ENCODE measurements at regions not wholly inside any gene's neighbourhood (a gene's known extent, or its start where the extent isn't known, plus 50 kb on each side); places are given as distances from the start of the nearest gene placed in this dataset.

DNA sequence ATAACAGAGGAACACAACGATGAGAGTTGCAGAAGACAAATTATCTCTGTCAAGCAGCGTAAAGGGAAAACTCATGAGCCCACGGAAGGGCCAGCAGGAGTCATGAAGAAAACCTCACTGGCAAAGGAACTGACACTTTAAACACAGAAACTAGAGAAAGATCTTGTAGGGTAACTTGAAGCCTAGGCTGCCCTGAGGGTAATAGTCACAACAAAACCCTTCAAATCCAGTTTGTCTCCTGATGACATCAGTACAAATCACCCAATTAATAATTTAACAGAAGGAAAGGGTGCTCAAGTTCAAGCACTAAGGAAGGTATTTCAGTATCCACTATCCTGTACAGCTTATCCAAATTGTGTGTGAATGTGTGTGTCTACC is 549.1 kb downstream of the MTRR start:
- no peak overlapping the region for H2AFZ ChIP-seq (ENCODE audit: control insufficient read depth, low read depth, low read length)
- H3K9me3 ChIP-seq (replicated peaks; ENCODE audit: control insufficient read depth, insufficient read depth, low read length), result no peaks in the 10 kb centered on the region
- no peaks in the 10 kb centered on the region for H3K79me2 ChIP-seq (ENCODE audit: control insufficient read depth, insufficient read depth, low read length)
- SMC1A ChIA-PET (ENCODE audit: uncharacterized antibody, unreplicated experiment), result no interaction called here
- DNase-seq (ENCODE audit: low read depth, low spot score), result no peak
- H3K4me2 ChIP-seq (ENCODE audit: control insufficient read depth, insufficient read depth), result no peak overlapping the region
- no peaks in the 10 kb centered on the region for H4K20me1 ChIP-seq (ENCODE audit: control insufficient read depth, insufficient read depth)
- TF ChIP-seq SMAD1 (IDR thresholded peaks at IDR 0.05; ENCODE audit: low read depth, partially characterized antibody), result no peak
- TF ChIP-seq MLLT1 (IDR thresholded peaks at IDR 0.05), result no peak
- TF ChIP-seq ZSCAN29 (IDR thresholded peaks at IDR 0.05), result no peak
- no peaks in the 10 kb centered on the region for H3K4me1 ChIP-seq (ENCODE audit: control insufficient read depth, insufficient read depth, low read length)
- no peaks in the 10 kb centered on the region for H3K36me3 ChIP-seq (ENCODE audit: control insufficient read depth in 2 of 2, insufficient read depth in 2 of 2, low read length in 1 of 2)
- WGBS (ENCODE audit: insufficient coverage, insufficient replicate concordance, low lambda C conversion rate, missing lambda C conversion rate), result 17% methylated on average over 3 of the region's 3 CpGs
- ATAC-seq, result no peak
- POLR2A ChIA-PET, result no interaction called here
- BruUV-seq (replicated peaks), result no TSS peak
- H3K4me3 ChIP-seq, result no peak overlapping the region
- no peaks in the 10 kb centered on the region for H3K27me3 ChIP-seq (replicated peaks in 1 of 2; ENCODE audit: control insufficient read depth in 2 of 2, insufficient read depth in 2 of 2, low read length in 1 of 2)
- RAD21 ChIA-PET (ENCODE audit: unreplicated experiment), result no interaction called here
- in situ Hi-C loops (cut with MboI) (no loop called here), intact Hi-C loops (cut with micrococcal nuclease; ENCODE audit: unreplicated experiment) (no loop called here)
- FAIRE-seq, result no peak
- CTCF ChIA-PET, result interaction anchor here (1.6 kb wide), 1 partner anchor 11 kb away, joined by 3 read pairs; no protein-coding TSS in a partner anchor
- no peak overlapping the region for H3K27ac ChIP-seq (ENCODE audit: control insufficient read depth, insufficient read depth)
- H3K9ac ChIP-seq (ENCODE audit: control insufficient read depth, insufficient read depth, low read length), result no peak overlapping the region

DNA sequence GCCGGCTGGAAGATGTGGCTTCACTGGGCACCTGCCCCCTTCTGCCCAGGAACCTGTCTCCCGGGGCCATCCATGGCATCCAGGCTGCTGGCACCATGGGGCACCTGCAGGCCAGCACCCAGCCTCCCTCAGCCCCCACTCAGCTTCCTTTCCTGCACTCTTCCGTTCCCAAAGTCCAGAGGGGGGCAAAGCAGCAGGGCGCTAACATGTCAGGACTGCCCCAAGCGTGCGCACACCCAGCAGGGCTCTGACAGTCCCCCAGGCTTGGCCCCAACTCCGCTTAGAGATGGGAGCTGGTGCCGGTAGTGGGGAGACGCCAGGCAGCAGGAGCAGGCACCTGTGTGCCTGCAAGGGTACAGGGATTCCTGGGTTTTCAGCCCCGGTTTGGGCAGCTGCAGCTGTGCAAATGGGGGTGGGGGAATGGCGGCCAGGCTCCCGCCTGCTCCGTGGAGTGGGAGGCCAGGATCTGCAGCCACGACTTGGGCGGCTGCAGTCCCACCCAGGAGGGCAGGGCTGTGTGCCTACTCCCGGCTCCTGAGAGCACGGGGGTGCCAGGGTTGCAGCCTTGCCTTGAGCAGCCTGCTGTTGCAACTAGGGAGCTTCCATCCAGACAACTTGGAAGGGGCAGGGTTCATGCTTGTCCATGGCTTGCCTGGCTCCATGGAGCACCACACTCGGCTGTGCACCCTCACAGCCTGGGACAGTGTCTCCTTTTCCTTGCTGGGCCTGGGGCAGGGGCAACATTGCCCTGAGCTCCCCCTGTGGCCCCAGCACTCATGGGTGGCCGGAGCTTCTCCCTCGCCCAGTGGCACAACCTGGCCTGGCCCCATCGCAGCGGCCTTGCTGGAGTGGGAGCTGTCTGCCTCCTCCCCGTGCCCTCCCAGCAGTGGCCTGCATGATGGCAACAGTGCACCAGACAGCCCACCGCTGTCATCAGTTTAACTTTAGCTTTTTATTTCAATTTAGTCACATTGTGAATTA is 561.1 kb downstream of the MTRR start:
- Histone ChIP-seq H3K4me3 (no peak overlapping the region), H3K79me2 (ENCODE audit: control insufficient read depth, insufficient read depth, low read length) (no peaks in the 10 kb centered on the region), H4K20me1 (ENCODE audit: control insufficient read depth, insufficient read depth) (no peaks in the 10 kb centered on the region), H3K27me3 (replicated peaks in 1 of 2; ENCODE audit: control insufficient read depth in 2 of 2, insufficient read depth in 2 of 2, low read length in 1 of 2) (no peaks in the 10 kb centered on the region), H2AFZ (ENCODE audit: control insufficient read depth, low read depth, low read length) (no peak overlapping the region), H3K9ac (ENCODE audit: control insufficient read depth, insufficient read depth, low read length) (no peak overlapping the region), H3K4me1 (ENCODE audit: control insufficient read depth, insufficient read depth, low read length) (no peaks in the 10 kb centered on the region), H3K9me3 (replicated peaks; ENCODE audit: control insufficient read depth, insufficient read depth, low read length) (no peaks in the 10 kb centered on the region), H3K4me2 (ENCODE audit: control insufficient read depth, insufficient read depth) (no peak overlapping the region), H3K36me3 (ENCODE audit: control insufficient read depth in 2 of 2, insufficient read depth in 2 of 2, low read length in 1 of 2) (no peaks in the 10 kb centered on the region), H3K27ac (ENCODE audit: control insufficient read depth, insufficient read depth) (no peak overlapping the region)
- SMC1A ChIA-PET (ENCODE audit: uncharacterized antibody, unreplicated experiment), result interaction anchor here (0.5 kb wide), 1 partner anchor 327 kb away, joined by 3 read pairs; no protein-coding TSS in a partner anchor
- WGBS (ENCODE audit: insufficient coverage, insufficient replicate concordance, low lambda C conversion rate, missing lambda C conversion rate), result 44% methylated on average over 24 of the region's 24 CpGs
- BruUV-seq (replicated peaks), result no TSS peak
- RAD21 ChIA-PET (ENCODE audit: unreplicated experiment), result no interaction called here
- intact Hi-C loops (cut with micrococcal nuclease; ENCODE audit: unreplicated experiment) (no loop called here), in situ Hi-C loops (cut with MboI) (no loop called here)
- no peak for FAIRE-seq
- POLR2A ChIA-PET, result no interaction called here
- CTCF ChIA-PET, result no interaction called here
- no peak for ATAC-seq
- DNase-seq (ENCODE audit: low read depth, low spot score), result no peak
- TF ChIP-seq EGR1 (IDR thresholded peaks at IDR 0.05; ENCODE audit: borderline replicate concordance in 1 of 2, low read depth in 2 of 2, low read length in 2 of 2) (no peak), HCFC1 (IDR thresholded peaks at IDR 0.05; ENCODE audit: low read length) (no peak), CEBPB (IDR thresholded peaks at IDR 0.05; ENCODE audit: borderline replicate concordance in 1 of 2, low read depth in 2 of 2, low read length in 2 of 2) (no peak), TCF7 (IDR thresholded peaks at IDR 0.05; ENCODE audit: borderline replicate concordance) (no peak), FOS (IDR thresholded peaks at IDR 0.05; ENCODE audit: borderline replicate concordance, extremely low read depth, insufficient read length) (no peak), BCL11A (IDR thresholded peaks at IDR 0.05; ENCODE audit: low read depth, low read length) (no peak)
- TF ChIP-seq, protein P1, sequence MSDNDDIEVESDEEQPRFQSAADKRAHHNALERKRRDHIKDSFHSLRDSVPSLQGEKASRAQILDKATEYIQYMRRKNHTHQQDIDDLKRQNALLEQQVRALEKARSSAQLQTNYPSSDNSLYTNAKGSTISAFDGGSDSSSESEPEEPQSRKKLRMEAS (IDR thresholded peaks at IDR 0.05; ENCODE audit: low read depth, low read length), result no peak
- TF ChIP-seq, protein P2, sequence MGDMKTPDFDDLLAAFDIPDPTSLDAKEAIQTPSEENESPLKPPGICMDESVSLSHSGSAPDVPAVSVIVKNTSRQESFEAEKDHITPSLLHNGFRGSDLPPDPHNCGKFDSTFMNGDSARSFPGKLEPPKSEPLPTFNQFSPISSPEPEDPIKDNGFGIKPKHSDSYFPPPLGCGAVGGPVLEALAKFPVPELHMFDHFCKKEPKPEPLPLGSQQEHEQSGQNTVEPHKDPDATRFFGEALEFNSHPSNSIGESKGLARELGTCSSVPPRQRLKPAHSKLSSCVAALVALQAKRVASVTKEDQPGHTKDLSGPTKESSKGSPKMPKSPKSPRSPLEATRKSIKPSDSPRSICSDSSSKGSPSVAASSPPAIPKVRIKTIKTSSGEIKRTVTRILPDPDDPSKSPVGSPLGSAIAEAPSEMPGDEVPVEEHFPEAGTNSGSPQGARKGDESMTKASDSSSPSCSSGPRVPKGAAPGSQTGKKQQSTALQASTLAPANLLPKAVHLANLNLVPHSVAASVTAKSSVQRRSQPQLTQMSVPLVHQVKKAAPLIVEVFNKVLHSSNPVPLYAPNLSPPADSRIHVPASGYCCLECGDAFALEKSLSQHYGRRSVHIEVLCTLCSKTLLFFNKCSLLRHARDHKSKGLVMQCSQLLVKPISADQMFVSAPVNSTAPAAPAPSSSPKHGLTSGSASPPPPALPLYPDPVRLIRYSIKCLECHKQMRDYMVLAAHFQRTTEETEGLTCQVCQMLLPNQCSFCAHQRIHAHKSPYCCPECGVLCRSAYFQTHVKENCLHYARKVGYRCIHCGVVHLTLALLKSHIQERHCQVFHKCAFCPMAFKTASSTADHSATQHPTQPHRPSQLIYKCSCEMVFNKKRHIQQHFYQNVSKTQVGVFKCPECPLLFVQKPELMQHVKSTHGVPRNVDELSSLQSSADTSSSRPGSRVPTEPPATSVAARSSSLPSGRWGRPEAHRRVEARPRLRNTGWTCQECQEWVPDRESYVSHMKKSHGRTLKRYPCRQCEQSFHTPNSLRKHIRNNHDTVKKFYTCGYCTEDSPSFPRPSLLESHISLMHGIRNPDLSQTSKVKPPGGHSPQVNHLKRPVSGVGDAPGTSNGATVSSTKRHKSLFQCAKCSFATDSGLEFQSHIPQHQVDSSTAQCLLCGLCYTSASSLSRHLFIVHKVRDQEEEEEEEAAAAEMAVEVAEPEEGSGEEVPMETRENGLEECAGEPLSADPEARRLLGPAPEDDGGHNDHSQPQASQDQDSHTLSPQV (IDR thresholded peaks at IDR 0.05), result no peak

Data from GM12878 (cell line).